ENCODE measurements at regions not wholly inside any gene's neighbourhood (a gene's known extent, or its start where the extent isn't known, plus 50 kb on each side); places are given as distances from the start of the nearest gene placed in this dataset.

GRCh38 chr2:182577816-182578215 lies 138.2 kb upstream of the DNAJC10 start:
- no peak overlapping the region for H3K4me3 ChIP-seq
- intact Hi-C loops (cut with DNase I, micrococcal nuclease) = no loop called here
- H3K4me1 ChIP-seq (ENCODE audit: low read depth) = no peaks in the 10 kb centered on the region
- H3K9me3 ChIP-seq = no peaks in the 10 kb centered on the region
- TF ChIP-seq, protein P1, sequence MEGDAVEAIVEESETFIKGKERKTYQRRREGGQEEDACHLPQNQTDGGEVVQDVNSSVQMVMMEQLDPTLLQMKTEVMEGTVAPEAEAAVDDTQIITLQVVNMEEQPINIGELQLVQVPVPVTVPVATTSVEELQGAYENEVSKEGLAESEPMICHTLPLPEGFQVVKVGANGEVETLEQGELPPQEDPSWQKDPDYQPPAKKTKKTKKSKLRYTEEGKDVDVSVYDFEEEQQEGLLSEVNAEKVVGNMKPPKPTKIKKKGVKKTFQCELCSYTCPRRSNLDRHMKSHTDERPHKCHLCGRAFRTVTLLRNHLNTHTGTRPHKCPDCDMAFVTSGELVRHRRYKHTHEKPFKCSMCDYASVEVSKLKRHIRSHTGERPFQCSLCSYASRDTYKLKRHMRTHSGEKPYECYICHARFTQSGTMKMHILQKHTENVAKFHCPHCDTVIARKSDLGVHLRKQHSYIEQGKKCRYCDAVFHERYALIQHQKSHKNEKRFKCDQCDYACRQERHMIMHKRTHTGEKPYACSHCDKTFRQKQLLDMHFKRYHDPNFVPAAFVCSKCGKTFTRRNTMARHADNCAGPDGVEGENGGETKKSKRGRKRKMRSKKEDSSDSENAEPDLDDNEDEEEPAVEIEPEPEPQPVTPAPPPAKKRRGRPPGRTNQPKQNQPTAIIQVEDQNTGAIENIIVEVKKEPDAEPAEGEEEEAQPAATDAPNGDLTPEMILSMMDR (IDR thresholded peaks at IDR 0.05) = no peak
- H3K36me3 ChIP-seq (ENCODE audit: low read depth) = no peaks in the 10 kb centered on the region
- ATAC-seq (no peak), DNase-seq (no peak)

DNA sequence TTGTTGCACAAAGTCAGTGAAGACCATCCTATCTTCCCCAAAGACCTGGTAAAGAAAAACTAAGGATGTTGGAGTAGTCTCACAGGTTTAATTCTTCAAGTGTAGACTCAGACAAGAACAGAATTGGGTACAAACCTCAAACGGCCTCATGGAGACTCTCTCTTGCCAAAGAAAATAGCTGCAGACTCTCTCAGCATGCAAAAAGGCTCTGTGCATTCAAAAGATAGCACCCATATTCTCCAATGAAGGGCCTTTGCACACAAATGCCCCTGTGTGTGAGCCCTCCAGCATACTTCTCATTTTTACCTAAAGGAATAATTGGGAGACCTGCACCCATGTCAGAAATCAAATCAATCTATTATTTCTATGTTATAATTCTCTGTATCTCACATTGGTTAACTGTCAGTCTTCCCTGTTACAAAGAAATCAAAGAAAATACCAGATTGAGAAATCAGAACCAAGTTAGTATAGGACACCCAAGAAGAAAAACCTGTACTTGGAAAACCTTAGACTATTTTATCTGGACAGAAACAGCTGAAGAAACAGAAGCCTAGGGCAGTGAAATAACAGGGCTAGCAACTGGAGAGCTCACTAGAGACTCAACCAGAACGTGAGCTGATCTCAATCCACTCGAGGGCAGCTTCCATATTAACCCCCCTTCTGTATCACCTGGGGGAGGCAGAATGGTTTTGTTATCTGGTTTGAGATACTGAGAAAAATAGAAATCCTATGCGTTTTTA lies 134.7 kb upstream of the DNAJC10 start:
- no peaks in the 10 kb centered on the region for H3K36me3 ChIP-seq (ENCODE audit: low read depth)
- no peaks in the 10 kb centered on the region for H3K9me3 ChIP-seq
- TF ChIP-seq, protein P1 (IDR thresholded peaks at IDR 0.05) = no peak
- H3K4me3 ChIP-seq = no peak overlapping the region
- no peaks in the 10 kb centered on the region for H3K4me1 ChIP-seq (ENCODE audit: low read depth)
- intact Hi-C loops (cut with DNase I, micrococcal nuclease) = no loop called here
- ATAC-seq = no peak
- no peak for DNase-seq

DNA sequence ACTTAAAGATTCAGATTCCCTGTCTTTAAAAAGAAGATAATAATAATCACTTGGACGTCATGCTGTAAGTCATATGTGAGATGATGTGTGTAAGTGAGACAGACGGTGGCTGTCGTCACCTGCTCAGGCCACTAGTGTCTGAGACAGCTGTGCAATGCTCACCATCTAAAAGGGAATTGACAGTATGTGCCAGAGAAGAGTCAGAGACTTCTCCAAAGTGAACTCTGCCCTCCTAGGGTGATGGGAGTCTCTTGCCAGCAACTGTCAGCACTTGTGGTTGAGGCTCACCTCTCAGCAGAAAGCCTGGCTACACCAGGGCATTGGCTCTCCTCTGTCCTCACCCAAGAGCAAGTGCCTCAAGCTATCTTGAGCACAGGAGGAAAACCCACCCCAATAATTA lies 131.6 kb upstream of the DNAJC10 start:
- ATAC-seq = no peak
- Histone ChIP-seq H3K9me3 (no peaks in the 10 kb centered on the region), H3K4me3 (no peak overlapping the region), H3K36me3 (ENCODE audit: low read depth) (no peaks in the 10 kb centered on the region), H3K4me1 (ENCODE audit: low read depth) (no peaks in the 10 kb centered on the region)
- intact Hi-C loops (cut with DNase I, micrococcal nuclease) = no loop called here
- TF ChIP-seq, protein P1 (IDR thresholded peaks at IDR 0.05) = no peak
- no peak for DNase-seq

GRCh38 chr2:182585001-182585400 lies 131.1 kb upstream of the DNAJC10 start:
- TF ChIP-seq, protein P1 (IDR thresholded peaks at IDR 0.05) = no peak
- H3K9me3 ChIP-seq = no peaks in the 10 kb centered on the region
- ATAC-seq = no peak

DNA sequence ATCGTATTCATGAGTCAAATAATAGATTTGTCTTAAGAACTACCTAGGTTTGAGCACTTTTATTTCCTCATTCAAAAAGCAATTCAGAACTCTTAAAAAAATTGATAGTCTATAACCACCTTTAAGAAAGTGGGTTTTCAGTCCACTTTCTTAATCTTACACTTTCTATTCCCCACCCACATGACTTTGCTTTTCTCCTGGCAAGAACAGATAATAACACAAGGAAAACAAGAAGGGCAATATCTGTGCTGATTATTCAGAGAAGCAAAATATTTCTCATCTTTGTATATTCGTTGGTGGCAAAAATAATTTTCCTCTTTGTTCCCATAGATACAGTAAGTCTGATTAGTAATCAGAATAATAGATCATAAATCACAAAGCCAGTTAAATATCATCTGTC lies 130.6 kb upstream of the DNAJC10 start:
- Histone ChIP-seq H3K4me1 (ENCODE audit: low read depth) (no peaks in the 10 kb centered on the region), H3K36me3 (ENCODE audit: low read depth) (no peaks in the 10 kb centered on the region), H3K9me3 (no peaks in the 10 kb centered on the region), H3K4me3 (no peak overlapping the region)
- ATAC-seq (no peak), DNase-seq (no peak)
- TF ChIP-seq, protein P1 (IDR thresholded peaks at IDR 0.05) = no peak
- intact Hi-C loops (cut with DNase I, micrococcal nuclease) = no loop called here

More at GRCh38 chr2:182585001-182585400, 131.1 kb upstream of the DNAJC10 start:
- H3K36me3 ChIP-seq (ENCODE audit: low read depth) = no peaks in the 10 kb centered on the region
- no peak for DNase-seq
- intact Hi-C loops (cut with DNase I, micrococcal nuclease) = no loop called here
- H3K4me3 ChIP-seq = no peak overlapping the region
- no peaks in the 10 kb centered on the region for H3K4me1 ChIP-seq (ENCODE audit: low read depth)

All from mucosa of descending colon (tissue), 3 donors.